IPS-NIHi11 (cell line): ENCODE measurements at regions not wholly inside any gene's neighbourhood (a gene's known extent, or its start where the extent isn't known, plus 50 kb on each side); places are given as distances from the start of the nearest gene placed in this dataset.
A peak's percentile ranks its signal among the peaks of the same experiment; 100 is the strongest.

Source experiments
- DNase-seq: peaks from one replicate; pipeline ENCODE4 v3.0.0; 2012; ENCODE audit warnings: mixed read lengths, low spot score

- DNase-seq, result no peak
Observed at GRCh38 chr20:7085467-7085866, 318.0 kb downstream of the BMP2 start.

GRCh38 chr20:7087803-7088202, 320.3 kb downstream of the BMP2 start:
- no peak for DNase-seq

- no peak for DNase-seq
Observed at GRCh38 chr20:7090001-7090400, 322.5 kb downstream of the BMP2 start.

- DNase-seq, result peak; percentile 11
Observed at GRCh38 chr20:7090811-7091210, 323.3 kb downstream of the BMP2 start.

- no peak for DNase-seq
Observed at GRCh38 chr20:7091655-7092054, 324.2 kb downstream of the BMP2 start.

GRCh38 chr20:7094438-7094997, 327.0 kb downstream of the BMP2 start:
- DNase-seq, result peak; percentile 46

GRCh38 chr20:7106910-7107309, 339.4 kb downstream of the BMP2 start:
- DNase-seq, result no peak

- no peak for DNase-seq
Observed at GRCh38 chr20:7108929-7109328, 341.4 kb downstream of the BMP2 start.

- peak; percentile 54 for DNase-seq
Observed at GRCh38 chr20:7113577-7114466, 346.3 kb downstream of the BMP2 start.

GRCh38 chr20:7123457-7123856, 356.0 kb downstream of the BMP2 start:
- DNase-seq, result no peak

GRCh38 chr20:7124120-7124519, 356.6 kb downstream of the BMP2 start:
- no peak for DNase-seq

- DNase-seq, result no peak
Observed at GRCh38 chr20:7136886-7137285, 369.4 kb downstream of the BMP2 start.

GRCh38 chr20:7137395-7138151, 370.1 kb downstream of the BMP2 start:
- no peak for DNase-seq

GRCh38 chr20:7144464-7144863, 377.0 kb downstream of the BMP2 start:
- DNase-seq, result no peak

GRCh38 chr20:7146552-7147219, 379.2 kb downstream of the BMP2 start:
- no peak for DNase-seq

- DNase-seq, result peak; percentile 9
Observed at GRCh38 chr20:7147220-7147601, 379.7 kb downstream of the BMP2 start.

GRCh38 chr20:7151676-7152470, 384.4 kb downstream of the BMP2 start:
- DNase-seq, result no peak

- DNase-seq, result no peak
Observed at GRCh38 chr20:7155282-7155681, 387.8 kb downstream of the BMP2 start.

- no peak for DNase-seq
Observed at GRCh38 chr20:7155794-7156193, 388.3 kb downstream of the BMP2 start.

- no peak for DNase-seq
Observed at GRCh38 chr20:7159903-7160302, 392.4 kb downstream of the BMP2 start.

- peak; percentile 25 for DNase-seq
Observed at GRCh38 chr20:7161690-7162089, 394.2 kb downstream of the BMP2 start.

- DNase-seq, result peak; percentile 13
Observed at GRCh38 chr20:7171911-7172310, 404.4 kb downstream of the BMP2 start.
